ENCODE measurements at regions not wholly inside any gene's neighbourhood (a gene's known extent, or its start where the extent isn't known, plus 50 kb on each side); places are given as distances from the start of the nearest gene placed in this dataset.

- Histone ChIP-seq H4K20me1 (replicated peaks; ENCODE audit: control insufficient read depth, extremely low read depth, insufficient read depth, low read length) (no peaks in the 10 kb centered on the region), H3K9me1 (replicated peaks; ENCODE audit: control insufficient read depth, extremely low read depth, insufficient read depth, low read length) (no peaks in the 10 kb centered on the region), H3K4me3 (replicated peaks in 1 of 3; ENCODE audit: insufficient read depth in 1 of 3, low read depth in 1 of 3, low read length in 3 of 3) (no peak overlapping the region), H2AFZ (ENCODE audit: low read depth, low read length) (no peak overlapping the region), H3K27me3 (ENCODE audit: control insufficient read depth in 2 of 2, insufficient read depth in 2 of 2, low read length in 2 of 2) (no peaks in the 10 kb centered on the region), H3K9ac (replicated peaks; ENCODE audit: extremely low read depth, insufficient read depth, low read length) (no peak overlapping the region), H3K36me3 (ENCODE audit: control insufficient read depth in 2 of 2, extremely low read depth in 1 of 2, insufficient read depth in 2 of 2, low read length in 2 of 2) (no peaks in the 10 kb centered on the region), H3K27ac (ENCODE audit: insufficient read depth, low read depth, low read length) (no peak overlapping the region), H3K9me3 (replicated peaks; ENCODE audit: control insufficient read depth, insufficient read depth, low read length) (peaks cover 2% of the 10 kb centered on the region), H3K4me2 (ENCODE audit: insufficient read depth, low read length) (no peak overlapping the region), H3K79me2 (ENCODE audit: control insufficient read depth, insufficient read depth, low read length) (no peaks in the 10 kb centered on the region), H3K4me1 (ENCODE audit: control insufficient read depth, extremely low read depth, insufficient read depth, low read length) (no peaks in the 10 kb centered on the region)
- DNase-seq (ENCODE audit: low read depth, low spot score), result no peak
- CTCF ChIA-PET, result no interaction called here
- TF ChIP-seq CTCF (IDR thresholded peaks at IDR 0.05; ENCODE audit: extremely low read depth in 1 of 2, insufficient read depth in 1 of 2, low read depth in 1 of 2, low read length in 2 of 2) (no peak), EZH2 (IDR thresholded peaks at IDR 0.05; ENCODE audit: borderline replicate concordance, low read depth, low read length, severe bottlenecking) (no peak), GATA2 (IDR thresholded peaks at IDR 0.05; ENCODE audit: insufficient read depth, insufficient read length, low read depth, low read length) (no peak), MAX (IDR thresholded peaks at IDR 0.05; ENCODE audit: insufficient read depth, insufficient read length) (no peak), POLR2A (IDR thresholded peaks at IDR 0.05; ENCODE audit: low read depth, low read length) (no peak), MYC (IDR thresholded peaks at IDR 0.05; ENCODE audit: low read depth, low read length) (no peak), FOS (IDR thresholded peaks at IDR 0.05; ENCODE audit: borderline replicate concordance, insufficient read depth, low read length) (no peak), JUN (IDR thresholded peaks at IDR 0.05; ENCODE audit: borderline replicate concordance, insufficient read depth, insufficient read length, low read depth) (no peak), POLR2AphosphoS5 (IDR thresholded peaks at IDR 0.05; ENCODE audit: insufficient read depth, low read depth, low read length) (no peak)
- no peak for FAIRE-seq
- dilution Hi-C loops (cut with MboI; ENCODE audit: extremely low pct_ligation_motif_present, low sequenced_read_pairs) (no loop called here), intact Hi-C loops (cut with micrococcal nuclease) (no loop called here)
- POLR2A ChIA-PET, result no interaction called here
- BruUV-seq (replicated peaks), result no TSS peak
Measured at GRCh38 chr5:174204535-174205313, 159.2 kb downstream of the NSG2 start.
